Activated CD8-positive, alpha-beta memory T cell treated with anti-CD3 and anti-CD28 coated beads, Interleukin-2, amount 10 ng/mL, durations not matched to agents 7 days and 5 days (primary cell): ENCODE measurements at regions not wholly inside any gene's neighbourhood (a gene's known extent, or its start where the extent isn't known, plus 50 kb on each side); places are given as distances from the start of the nearest gene placed in this dataset.

Experiments used
- ATAC-seq: fragments of 150-1000 bp; cut with Tn5 transposase; one replicate; pipeline ENCODE4 v1.10.0; 2021; ENCODE audit warnings: moderate library complexity
- CTCF ChIA-PET: fragments of 350-600 bp; sonication (Branson Sonifier 250); formaldehyde crosslinking; loops from one replicate; lab custom pipeline; 2021; ENCODE audit warnings: antibody characterized with exemption; lab: Charles Lee
- DNase-seq: peaks from one replicate; pipeline ENCODE4 v3.0.0-alpha.2; 2020
- H3K27ac Mint-ChIP-seq: one replicate; pipeline ENCODE4 v1.8.0; 2021; ENCODE audit warnings: mild to moderate bottlenecking, mixed read lengths
- H3K27me3 Mint-ChIP-seq: one replicate; pipeline ENCODE4 v1.8.0; 2021; ENCODE audit warnings: mixed read lengths
- H3K36me3 Mint-ChIP-seq: one replicate; pipeline ENCODE4 v1.8.0; 2021; ENCODE audit warnings: mild to moderate bottlenecking, mixed read lengths
- H3K4me1 Mint-ChIP-seq: one replicate; pipeline ENCODE4 v1.8.0; 2021; ENCODE audit warnings: mixed read lengths
- H3K4me3 Mint-ChIP-seq: one replicate; pipeline ENCODE4 v1.8.0; 2021; ENCODE audit warnings: mild to moderate bottlenecking, moderate library complexity, mixed read lengths
- H3K9me3 Mint-ChIP-seq: one replicate; pipeline ENCODE4 v1.8.0; 2022; ENCODE audit warnings: low read depth, mixed read lengths

DNA sequence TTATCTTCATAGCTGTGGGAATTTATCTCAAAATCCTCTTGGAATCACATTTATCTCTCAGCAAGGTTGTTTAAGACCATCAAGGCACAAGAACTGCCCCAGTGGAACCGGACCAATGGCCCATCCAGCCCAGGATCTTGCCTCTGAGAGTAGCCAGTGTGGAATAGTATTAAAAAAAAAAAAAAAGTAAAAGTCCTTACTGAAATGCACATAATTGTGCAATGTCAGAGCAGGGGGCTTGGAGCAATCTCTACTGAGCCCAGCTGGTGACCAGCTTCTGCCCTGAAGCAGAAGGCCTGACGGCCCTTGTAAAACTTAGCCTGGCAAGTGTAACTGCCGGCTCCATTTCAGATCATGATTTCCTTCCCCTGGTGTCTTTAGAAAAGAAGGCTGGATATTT lies 355.6 kb upstream of the PIK3C3 start:
- no peak for DNase-seq

GRCh38 chr18:41594582-41594981 lies 360.5 kb upstream of the PIK3C3 start:
- Mint-ChIP-seq H3K9me3 (no peaks in the 10 kb centered on the region), H3K4me1 (no peaks in the 10 kb centered on the region), H3K27ac (no peak overlapping the region), H3K36me3 (no peaks in the 10 kb centered on the region), H3K27me3 (no peaks in the 10 kb centered on the region), H3K4me3 (no peak overlapping the region)
- DNase-seq (no peak), ATAC-seq (no peak)
- CTCF ChIA-PET: no interaction called here

More for the DNA sequence above, 355.6 kb upstream of the PIK3C3 start:
- CTCF ChIA-PET: no interaction called here
- Mint-ChIP-seq H3K4me1 (no peaks in the 10 kb centered on the region), H3K9me3 (peaks cover 2% of the 10 kb centered on the region), H3K4me3 (no peak overlapping the region), H3K36me3 (no peaks in the 10 kb centered on the region), H3K27me3 (no peaks in the 10 kb centered on the region), H3K27ac (no peak overlapping the region)
- no peak for ATAC-seq

DNA sequence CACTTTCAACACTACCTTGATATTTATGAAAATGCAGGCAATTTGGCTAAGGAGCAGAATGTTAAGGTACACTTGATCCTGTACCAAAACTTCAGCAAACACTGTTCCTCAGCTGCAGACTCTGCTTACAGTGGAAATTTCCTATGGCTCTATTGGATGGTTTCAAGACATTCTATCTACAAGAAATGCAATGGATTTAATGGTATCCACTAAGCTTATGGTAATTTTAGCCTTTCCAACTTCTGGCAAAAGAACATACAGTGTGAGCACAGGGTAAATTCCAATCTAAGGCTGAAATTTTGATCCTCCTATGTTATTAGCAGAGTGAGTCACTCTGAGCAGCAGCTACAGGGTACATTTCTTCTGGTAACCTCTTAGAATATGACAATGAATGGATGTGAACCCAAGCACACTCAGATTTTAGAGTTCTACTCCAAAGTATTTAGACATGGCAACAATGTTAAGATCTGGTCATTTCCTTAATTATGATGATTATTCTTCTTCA lies 361.8 kb upstream of the PIK3C3 start:
- H3K9me3 Mint-ChIP-seq: no peaks in the 10 kb centered on the region
- no peaks in the 10 kb centered on the region for H3K4me1 Mint-ChIP-seq

DNA sequence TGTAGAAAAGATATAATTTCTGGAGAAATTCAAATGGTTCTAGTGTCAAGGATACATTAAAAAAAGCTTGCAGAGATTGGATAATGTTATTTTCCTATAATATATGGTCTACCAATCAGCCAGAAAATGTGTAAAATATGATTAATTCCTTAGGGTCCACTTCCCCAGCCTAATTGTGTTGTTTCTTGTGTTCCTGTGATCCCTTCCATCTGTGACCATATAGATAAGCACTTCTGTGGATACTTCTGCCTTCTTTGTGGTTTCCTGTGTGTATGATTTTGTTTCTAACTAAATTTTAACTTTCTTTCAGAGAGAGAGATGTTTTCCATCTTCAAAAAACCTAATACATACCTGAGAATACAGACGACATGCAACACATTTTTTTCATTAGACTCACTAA lies 367.1 kb upstream of the PIK3C3 start:
- H3K4me1 Mint-ChIP-seq: no peaks in the 10 kb centered on the region
- CTCF ChIA-PET: no interaction called here
- H3K4me3 Mint-ChIP-seq: no peak overlapping the region
- DNase-seq (no peak), ATAC-seq (no peak)
- no peaks in the 10 kb centered on the region for H3K36me3 Mint-ChIP-seq
- no peaks in the 10 kb centered on the region for H3K27me3 Mint-ChIP-seq
- no peaks in the 10 kb centered on the region for H3K9me3 Mint-ChIP-seq
- no peak overlapping the region for H3K27ac Mint-ChIP-seq

More for the DNA sequence above, 361.8 kb upstream of the PIK3C3 start:
- H3K27me3 Mint-ChIP-seq: no peaks in the 10 kb centered on the region
- ATAC-seq (no peak), DNase-seq (no peak)
- CTCF ChIA-PET: no interaction called here
- H3K27ac Mint-ChIP-seq: no peak overlapping the region
- H3K4me3 Mint-ChIP-seq: no peak overlapping the region
- no peaks in the 10 kb centered on the region for H3K36me3 Mint-ChIP-seq

- no peaks in the 10 kb centered on the region for H3K4me1 Mint-ChIP-seq
- no peaks in the 10 kb centered on the region for H3K27me3 Mint-ChIP-seq
- H3K9me3 Mint-ChIP-seq: no peaks in the 10 kb centered on the region
- ATAC-seq (no peak), DNase-seq (no peak)
- CTCF ChIA-PET: no interaction called here
- no peaks in the 10 kb centered on the region for H3K36me3 Mint-ChIP-seq
- H3K4me3 Mint-ChIP-seq: no peak overlapping the region
- H3K27ac Mint-ChIP-seq: no peak overlapping the region
Observed at GRCh38 chr18:41585512-41585911, 369.5 kb upstream of the PIK3C3 start.

DNA sequence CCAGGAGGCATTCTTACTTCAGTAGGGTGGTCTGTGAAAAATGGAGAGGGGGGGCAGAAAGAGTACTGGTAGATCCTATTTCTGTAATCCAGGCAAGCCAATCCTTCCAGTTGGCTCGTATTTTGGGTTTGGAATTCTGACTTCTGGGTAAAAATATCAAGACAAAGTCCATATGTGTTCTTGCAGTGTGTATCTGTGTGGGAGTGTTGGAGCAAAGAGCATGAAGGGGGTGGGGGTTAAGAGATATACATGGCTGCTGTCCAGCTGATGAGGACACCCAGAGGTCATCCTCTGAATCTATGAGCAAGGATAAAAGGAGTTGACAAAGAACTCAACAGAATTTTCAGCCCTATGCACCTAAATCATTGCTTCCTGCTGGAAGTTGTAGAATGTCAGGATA lies 375.8 kb upstream of the PIK3C3 start:
- no peak overlapping the region for H3K27ac Mint-ChIP-seq
- H3K9me3 Mint-ChIP-seq: no peaks in the 10 kb centered on the region
- no peaks in the 10 kb centered on the region for H3K36me3 Mint-ChIP-seq
- ATAC-seq (no peak), DNase-seq (no peak)
- no peak overlapping the region for H3K4me3 Mint-ChIP-seq
- CTCF ChIA-PET: no interaction called here
- no peaks in the 10 kb centered on the region for H3K27me3 Mint-ChIP-seq
- no peaks in the 10 kb centered on the region for H3K4me1 Mint-ChIP-seq

DNA sequence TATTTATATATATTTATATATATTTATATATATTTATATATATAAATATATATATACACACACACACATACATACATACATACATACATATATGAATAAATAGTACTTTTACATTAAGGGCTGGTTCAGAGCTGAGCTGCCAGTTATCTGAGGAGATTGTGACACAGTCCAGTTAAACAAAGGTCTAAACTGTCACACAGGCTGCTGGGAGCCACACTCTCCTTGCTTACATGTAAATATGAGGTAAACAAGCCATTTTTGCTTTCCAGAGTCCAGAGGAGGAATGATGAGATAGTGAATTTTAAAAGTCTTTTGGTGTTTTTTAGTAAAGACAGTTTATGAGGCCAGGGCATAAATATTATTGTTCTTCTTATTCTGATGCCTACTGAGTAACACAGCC lies 377.5 kb upstream of the PIK3C3 start:
- no peak overlapping the region for H3K4me3 Mint-ChIP-seq
- CTCF ChIA-PET: no interaction called here
- H3K27me3 Mint-ChIP-seq: no peaks in the 10 kb centered on the region
- H3K27ac Mint-ChIP-seq: no peak overlapping the region
- DNase-seq (no peak), ATAC-seq (no peak)
- no peaks in the 10 kb centered on the region for H3K9me3 Mint-ChIP-seq
- H3K4me1 Mint-ChIP-seq: no peaks in the 10 kb centered on the region
- H3K36me3 Mint-ChIP-seq: no peaks in the 10 kb centered on the region

- CTCF ChIA-PET: no interaction called here
- H3K4me1 Mint-ChIP-seq: no peaks in the 10 kb centered on the region
- ATAC-seq: no peak
- no peak for DNase-seq
- H3K4me3 Mint-ChIP-seq: no peak overlapping the region
- no peaks in the 10 kb centered on the region for H3K36me3 Mint-ChIP-seq
- H3K9me3 Mint-ChIP-seq: peaks cover 2% of the 10 kb centered on the region
- H3K27ac Mint-ChIP-seq: no peak overlapping the region
- H3K27me3 Mint-ChIP-seq: no peaks in the 10 kb centered on the region
Observed at GRCh38 chr18:41576643-41577042, 378.4 kb upstream of the PIK3C3 start.

DNA sequence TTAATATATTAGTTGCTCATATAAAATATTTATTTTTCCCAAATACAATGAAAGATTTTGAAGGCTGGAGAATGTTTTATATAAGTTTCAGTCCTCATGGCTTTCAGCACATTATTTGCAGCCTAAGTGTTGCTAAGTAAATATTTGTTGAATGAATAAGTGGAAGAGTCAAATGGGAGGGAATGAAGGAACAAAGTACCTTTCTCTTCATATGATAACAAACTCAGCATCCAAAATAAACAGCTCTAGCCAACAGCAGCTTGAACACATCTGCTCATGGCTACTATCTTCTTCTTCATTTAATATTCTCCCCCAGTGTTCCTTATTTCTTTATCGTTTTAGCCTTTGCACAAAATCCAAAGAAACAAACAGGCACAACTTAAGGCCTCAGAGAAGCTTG lies 385.2 kb upstream of the PIK3C3 start:
- Mint-ChIP-seq H3K27me3 (no peaks in the 10 kb centered on the region), H3K4me1 (no peaks in the 10 kb centered on the region), H3K27ac (no peak overlapping the region), H3K4me3 (no peak overlapping the region), H3K9me3 (peaks cover 3% of the 10 kb centered on the region), H3K36me3 (no peaks in the 10 kb centered on the region)
- DNase-seq: no peak
- ATAC-seq: no peak
- CTCF ChIA-PET: no interaction called here

DNA sequence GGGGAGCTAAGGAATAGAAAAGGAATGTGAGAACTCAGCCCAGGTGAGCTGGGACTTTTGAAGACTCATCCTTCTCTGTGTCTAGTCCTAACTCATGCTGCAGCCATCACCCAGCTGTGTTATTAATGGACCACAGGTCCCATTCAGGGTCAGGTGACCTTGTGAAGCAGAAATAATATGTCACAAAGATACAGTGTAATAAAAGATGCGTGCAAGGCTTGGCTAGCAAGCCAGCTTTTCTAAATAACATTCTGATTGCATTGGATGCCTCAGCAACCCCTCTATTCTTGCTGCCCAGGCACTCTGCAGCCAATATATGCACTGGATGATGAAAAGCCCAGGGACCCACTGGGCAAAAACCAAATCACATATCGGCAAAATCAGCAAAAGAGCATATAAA lies 393.1 kb upstream of the PIK3C3 start:
- Mint-ChIP-seq H3K4me1 (no peaks in the 10 kb centered on the region), H3K36me3 (no peaks in the 10 kb centered on the region), H3K4me3 (no peak overlapping the region), H3K27me3 (no peaks in the 10 kb centered on the region), H3K27ac (no peak overlapping the region), H3K9me3 (no peaks in the 10 kb centered on the region)
- DNase-seq: no peak
- ATAC-seq: no peak
- CTCF ChIA-PET: no interaction called here

- H3K4me1 Mint-ChIP-seq: no peaks in the 10 kb centered on the region
- H3K9me3 Mint-ChIP-seq: peaks cover 3% of the 10 kb centered on the region
- no peak overlapping the region for H3K27ac Mint-ChIP-seq
- H3K4me3 Mint-ChIP-seq: no peak overlapping the region
- CTCF ChIA-PET: no interaction called here
- ATAC-seq (no peak), DNase-seq (no peak)
- no peaks in the 10 kb centered on the region for H3K27me3 Mint-ChIP-seq
- H3K36me3 Mint-ChIP-seq: no peaks in the 10 kb centered on the region
Observed at GRCh38 chr18:41558715-41559114, 396.3 kb upstream of the PIK3C3 start.

GRCh38 chr18:41553716-41554115 lies 401.3 kb upstream of the PIK3C3 start:
- CTCF ChIA-PET: no interaction called here
- H3K9me3 Mint-ChIP-seq: peaks cover 6% of the 10 kb centered on the region
- ATAC-seq: no peak
- H3K4me3 Mint-ChIP-seq: no peak overlapping the region
- H3K27ac Mint-ChIP-seq: no peak overlapping the region
- H3K36me3 Mint-ChIP-seq: no peaks in the 10 kb centered on the region
- no peak for DNase-seq
- H3K27me3 Mint-ChIP-seq: no peaks in the 10 kb centered on the region
- no peaks in the 10 kb centered on the region for H3K4me1 Mint-ChIP-seq

DNA sequence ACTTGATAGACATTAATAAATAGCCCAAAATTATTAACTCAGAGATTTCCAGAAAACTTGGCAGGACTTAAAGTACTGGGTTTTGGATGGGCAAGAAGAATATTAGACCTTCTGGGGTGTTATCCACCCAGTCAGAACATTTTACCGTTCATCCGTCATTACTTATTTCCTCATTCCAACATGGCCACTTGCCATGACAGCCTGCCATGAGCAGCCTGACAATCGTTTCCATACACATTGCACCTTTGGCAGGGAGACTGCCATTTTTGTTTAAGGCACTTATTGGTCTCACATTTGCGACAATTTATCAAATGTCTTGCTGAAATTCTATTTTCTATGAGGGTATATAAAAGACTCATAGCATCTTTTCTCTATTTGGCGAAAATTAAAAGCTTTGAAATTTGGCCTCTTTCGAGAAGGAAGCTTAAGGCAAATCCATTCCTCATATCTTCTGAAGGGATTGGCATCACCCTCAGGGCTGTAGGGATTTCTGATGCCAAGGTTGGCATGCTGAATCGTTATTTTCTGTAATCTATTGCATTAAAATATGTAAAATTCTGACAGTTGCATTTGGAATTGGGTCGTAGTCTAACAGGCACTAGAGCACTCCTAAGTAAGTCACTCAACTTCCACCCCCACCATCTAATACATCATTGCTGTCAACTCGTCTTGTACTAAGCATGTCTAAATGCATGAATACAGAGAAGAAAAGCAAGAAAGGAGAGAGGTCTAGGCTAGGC lies 406.3 kb upstream of the PIK3C3 start:
- Mint-ChIP-seq H3K36me3 (no peaks in the 10 kb centered on the region), H3K27me3 (no peaks in the 10 kb centered on the region), H3K27ac (no peak overlapping the region), H3K4me3 (no peak overlapping the region), H3K4me1 (no peaks in the 10 kb centered on the region), H3K9me3 (peaks cover 4% of the 10 kb centered on the region)
- CTCF ChIA-PET: no interaction called here
- ATAC-seq (no peak), DNase-seq (no peak)

DNA sequence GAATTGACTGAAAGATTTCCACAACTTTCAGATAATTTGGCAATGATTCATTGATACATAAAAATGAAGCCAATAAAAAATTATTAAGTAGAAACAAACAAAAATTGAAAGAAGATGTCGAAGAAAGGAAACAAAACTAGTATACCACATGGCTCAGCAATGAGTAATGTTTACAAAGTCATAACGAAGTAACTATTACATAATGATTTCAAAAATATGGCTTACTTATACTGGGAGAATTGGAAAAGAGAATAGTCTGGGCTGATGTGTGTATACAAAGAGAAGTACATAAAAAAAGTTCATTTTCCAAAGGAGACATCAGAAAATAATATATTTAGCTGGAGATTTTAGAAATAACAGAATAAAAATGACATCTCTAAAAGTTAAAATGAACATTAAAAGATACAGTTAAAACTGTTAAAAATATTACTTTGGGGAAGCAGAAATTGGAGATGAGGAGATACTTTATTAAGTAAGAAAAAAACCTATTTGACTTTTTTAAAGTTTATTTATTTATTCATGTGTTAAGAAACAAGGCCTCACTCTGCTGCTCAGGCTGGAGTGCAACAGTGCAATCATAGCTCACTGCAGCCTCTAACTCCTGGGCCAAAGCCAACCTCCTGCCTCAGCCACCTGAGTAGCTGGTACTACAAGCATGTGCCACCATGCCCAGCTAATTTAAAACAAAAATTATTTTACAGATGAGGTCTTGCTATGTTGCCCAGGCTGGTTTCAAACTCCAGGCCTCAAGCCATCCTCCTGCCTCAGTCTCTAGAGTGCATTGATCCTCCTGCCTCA lies 409.7 kb upstream of the PIK3C3 start:
- Mint-ChIP-seq H3K4me3 (no peak overlapping the region), H3K4me1 (no peaks in the 10 kb centered on the region), H3K9me3 (peaks cover 2% of the 10 kb centered on the region), H3K27me3 (no peaks in the 10 kb centered on the region), H3K27ac (no peak overlapping the region), H3K36me3 (no peaks in the 10 kb centered on the region)
- ATAC-seq (no peak), DNase-seq (no peak)
- CTCF ChIA-PET: no interaction called here
